Neural cell (in vitro differentiated cells): ENCODE measurements at regions not wholly inside any gene's neighbourhood (a gene's known extent, or its start where the extent isn't known, plus 50 kb on each side); places are given as distances from the start of the nearest gene placed in this dataset.

ENCODE experiments used
- EZH2 ChIP-seq: fragments of 200-600, 300-800 bp; shearing (Covaris generic), sonication (generic); IDR thresholded peaks from 2 replicates; pipeline ENCODE4 v1.6.1; 2014; ENCODE audit warnings: antibody characterized with exemption, low read length, borderline replicate concordance, mild to moderate bottlenecking; ENCODE audit not compliant: insufficient read depth, poor library complexity, severe bottlenecking
- MXI1 ChIP-seq: fragments of 450-650 bp; conservative IDR thresholded peaks from 2 replicates; pipeline ENCODE4 v1.6.1; 2014; ENCODE audit warnings: antibody characterized with exemption, mild to moderate bottlenecking; ENCODE audit not compliant: poor library complexity, severe bottlenecking
- POLR2AphosphoS5 ChIP-seq: IDR thresholded peaks from 2 replicates; pipeline ENCODE4 v1.6.1; 2012
- RAD21 ChIP-seq: fragments of 450-650 bp; conservative IDR thresholded peaks from 2 replicates; pipeline ENCODE4 v1.6.1; 2014; ENCODE audit warnings: antibody characterized with exemption, mild to moderate bottlenecking, moderate library complexity
- TAF1 ChIP-seq: IDR thresholded peaks from 2 replicates; pipeline ENCODE4 v1.6.1; 2012; ENCODE audit warnings: low read depth
- TF ChIP-seq, protein P1 (sequence below): IDR thresholded peaks from 2 replicates; pipeline ENCODE4 v1.6.1; 2012; ENCODE audit warnings: borderline replicate concordance
- TF ChIP-seq, protein P2 (sequence below): fragments of 450-650 bp; IDR thresholded peaks from 2 replicates; pipeline ENCODE4 v1.5.1; 2014; ENCODE audit warnings: antibody characterized with exemption, mild to moderate bottlenecking, moderate library complexity; ENCODE audit not compliant: poor library complexity, severe bottlenecking

DNA sequence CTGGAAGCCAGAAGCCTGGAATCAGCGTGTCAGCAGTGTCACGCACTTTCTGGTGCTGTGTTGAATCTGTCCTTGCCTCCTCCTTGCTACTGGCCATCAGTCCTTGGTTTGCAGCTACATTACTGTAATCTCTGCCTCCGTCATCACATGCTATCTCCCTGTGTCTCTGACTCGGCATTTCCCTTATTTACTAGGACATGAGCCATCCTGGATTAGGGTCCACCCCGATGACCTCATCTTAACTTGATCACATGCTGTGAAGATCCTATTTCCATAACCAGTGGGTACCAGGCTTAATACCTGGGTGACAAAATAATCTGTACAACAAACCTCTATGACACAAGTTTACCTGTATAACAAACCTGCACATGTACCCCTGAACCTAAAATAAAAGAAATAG lies 518.0 kb upstream of the KLF6 start:
- no peak for TF ChIP-seq EZH2
- no peak for TF ChIP-seq POLR2AphosphoS5
- TF ChIP-seq, protein P1, sequence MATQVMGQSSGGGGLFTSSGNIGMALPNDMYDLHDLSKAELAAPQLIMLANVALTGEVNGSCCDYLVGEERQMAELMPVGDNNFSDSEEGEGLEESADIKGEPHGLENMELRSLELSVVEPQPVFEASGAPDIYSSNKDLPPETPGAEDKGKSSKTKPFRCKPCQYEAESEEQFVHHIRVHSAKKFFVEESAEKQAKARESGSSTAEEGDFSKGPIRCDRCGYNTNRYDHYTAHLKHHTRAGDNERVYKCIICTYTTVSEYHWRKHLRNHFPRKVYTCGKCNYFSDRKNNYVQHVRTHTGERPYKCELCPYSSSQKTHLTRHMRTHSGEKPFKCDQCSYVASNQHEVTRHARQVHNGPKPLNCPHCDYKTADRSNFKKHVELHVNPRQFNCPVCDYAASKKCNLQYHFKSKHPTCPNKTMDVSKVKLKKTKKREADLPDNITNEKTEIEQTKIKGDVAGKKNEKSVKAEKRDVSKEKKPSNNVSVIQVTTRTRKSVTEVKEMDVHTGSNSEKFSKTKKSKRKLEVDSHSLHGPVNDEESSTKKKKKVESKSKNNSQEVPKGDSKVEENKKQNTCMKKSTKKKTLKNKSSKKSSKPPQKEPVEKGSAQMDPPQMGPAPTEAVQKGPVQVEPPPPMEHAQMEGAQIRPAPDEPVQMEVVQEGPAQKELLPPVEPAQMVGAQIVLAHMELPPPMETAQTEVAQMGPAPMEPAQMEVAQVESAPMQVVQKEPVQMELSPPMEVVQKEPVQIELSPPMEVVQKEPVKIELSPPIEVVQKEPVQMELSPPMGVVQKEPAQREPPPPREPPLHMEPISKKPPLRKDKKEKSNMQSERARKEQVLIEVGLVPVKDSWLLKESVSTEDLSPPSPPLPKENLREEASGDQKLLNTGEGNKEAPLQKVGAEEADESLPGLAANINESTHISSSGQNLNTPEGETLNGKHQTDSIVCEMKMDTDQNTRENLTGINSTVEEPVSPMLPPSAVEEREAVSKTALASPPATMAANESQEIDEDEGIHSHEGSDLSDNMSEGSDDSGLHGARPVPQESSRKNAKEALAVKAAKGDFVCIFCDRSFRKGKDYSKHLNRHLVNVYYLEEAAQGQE, result no peak
- TF ChIP-seq, protein P2, sequence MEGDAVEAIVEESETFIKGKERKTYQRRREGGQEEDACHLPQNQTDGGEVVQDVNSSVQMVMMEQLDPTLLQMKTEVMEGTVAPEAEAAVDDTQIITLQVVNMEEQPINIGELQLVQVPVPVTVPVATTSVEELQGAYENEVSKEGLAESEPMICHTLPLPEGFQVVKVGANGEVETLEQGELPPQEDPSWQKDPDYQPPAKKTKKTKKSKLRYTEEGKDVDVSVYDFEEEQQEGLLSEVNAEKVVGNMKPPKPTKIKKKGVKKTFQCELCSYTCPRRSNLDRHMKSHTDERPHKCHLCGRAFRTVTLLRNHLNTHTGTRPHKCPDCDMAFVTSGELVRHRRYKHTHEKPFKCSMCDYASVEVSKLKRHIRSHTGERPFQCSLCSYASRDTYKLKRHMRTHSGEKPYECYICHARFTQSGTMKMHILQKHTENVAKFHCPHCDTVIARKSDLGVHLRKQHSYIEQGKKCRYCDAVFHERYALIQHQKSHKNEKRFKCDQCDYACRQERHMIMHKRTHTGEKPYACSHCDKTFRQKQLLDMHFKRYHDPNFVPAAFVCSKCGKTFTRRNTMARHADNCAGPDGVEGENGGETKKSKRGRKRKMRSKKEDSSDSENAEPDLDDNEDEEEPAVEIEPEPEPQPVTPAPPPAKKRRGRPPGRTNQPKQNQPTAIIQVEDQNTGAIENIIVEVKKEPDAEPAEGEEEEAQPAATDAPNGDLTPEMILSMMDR, result no peak
- TF ChIP-seq TAF1, result no peak
- TF ChIP-seq MXI1, result no peak
- no peak for TF ChIP-seq RAD21
